WI38 (cell line): ENCODE measurements at regions not wholly inside any gene's neighbourhood (a gene's known extent, or its start where the extent isn't known, plus 50 kb on each side); places are given as distances from the start of the nearest gene placed in this dataset.

Source experiments
- H3K4me3 ChIP-seq: 2 replicates; pipeline ENCODE4 v1.5.1; 2011; ENCODE audit warnings: low read depth, mild to moderate bottlenecking, control low read depth, low read length
- CTCF ChIP-seq: IDR thresholded peaks from 2 replicates; pipeline ENCODE4 v1.5.1; 2012; ENCODE audit warnings: low read depth, mild to moderate bottlenecking, control low read depth, low read length

- H3K4me3 ChIP-seq: no peak overlapping the region
- no peak for TF ChIP-seq CTCF
Measured at GRCh38 chr12:125966641-125967040, 901.4 kb downstream of the AACS start.

- no peak overlapping the region for H3K4me3 ChIP-seq
- no peak for TF ChIP-seq CTCF
Measured at GRCh38 chr12:125968413-125968812, 903.2 kb downstream of the AACS start.

- TF ChIP-seq CTCF: no peak
- H3K4me3 ChIP-seq: no peak overlapping the region
Measured at GRCh38 chr12:125971981-125972380, 906.7 kb downstream of the AACS start.

GRCh38 chr12:125978286-125978685 is 913.1 kb downstream of the AACS start:
- TF ChIP-seq CTCF: no peak
- no peak overlapping the region for H3K4me3 ChIP-seq

- H3K4me3 ChIP-seq: no peak overlapping the region
- no peak for TF ChIP-seq CTCF
Measured at GRCh38 chr12:125981610-125982253, 916.5 kb downstream of the AACS start.

- no peak for TF ChIP-seq CTCF
- H3K4me3 ChIP-seq: no peak overlapping the region
Measured at GRCh38 chr12:125983094-125983783, 918.0 kb downstream of the AACS start.

- no peak for TF ChIP-seq CTCF
- H3K4me3 ChIP-seq: no peak overlapping the region
Measured at GRCh38 chr12:125983784-125984500, 918.7 kb downstream of the AACS start.
